ENCODE measurements at regions not wholly inside any gene's neighbourhood (a gene's known extent, or its start where the extent isn't known, plus 50 kb on each side); places are given as distances from the start of the nearest gene placed in this dataset.
"Not testable (repeated sequence)": the region's sequence is repeated elsewhere in the genome, so short reads cannot be mapped to it uniquely, and the experiment has no call there.

- DNase-seq (ENCODE audit: low read depth, low spot score), result peak; percentile 62
These were observed 53.9 kb downstream of the OTOR start for GRCh38 chr20:16801919-16802651.

GRCh38 chr20:16802652-16802935 lies 54.4 kb downstream of the OTOR start:
- DNase-seq (ENCODE audit: low read depth, low spot score), result no peak

- DNase-seq (ENCODE audit: low read depth, low spot score), result peak; percentile 77
These were observed 56.0 kb downstream of the OTOR start for GRCh38 chr20:16803965-16804792.

- DNase-seq (ENCODE audit: low read depth, low spot score), result no peak
These were observed 56.6 kb downstream of the OTOR start for GRCh38 chr20:16804793-16805187.

GRCh38 chr20:16806061-16806460 lies 57.9 kb downstream of the OTOR start:
- DNase-seq (ENCODE audit: low read depth, low spot score), result no peak

GRCh38 chr20:16806886-16807285 lies 58.7 kb downstream of the OTOR start:
- DNase-seq (ENCODE audit: low read depth, low spot score), result no peak

- DNase-seq (ENCODE audit: low read depth, low spot score), result no peak
These were observed 60.6 kb downstream of the OTOR start for GRCh38 chr20:16808796-16809195.

GRCh38 chr20:16810216-16810615 lies 62.1 kb downstream of the OTOR start:
- DNase-seq (ENCODE audit: low read depth, low spot score), result no peak

- no peak for DNase-seq (ENCODE audit: low read depth, low spot score)
These were observed 68.0 kb downstream of the OTOR start for GRCh38 chr20:16816192-16816591.

- DNase-seq (ENCODE audit: low read depth, low spot score), result no peak
These were observed 71.3 kb downstream of the OTOR start for GRCh38 chr20:16819483-16819882.

- peak; percentile 62 for DNase-seq (ENCODE audit: low read depth, low spot score)
These were observed 73.3 kb downstream of the OTOR start for GRCh38 chr20:16821211-16822089.

- DNase-seq (ENCODE audit: low read depth, low spot score), result no peak
These were observed 76.5 kb downstream of the OTOR start for GRCh38 chr20:16824664-16825063.

GRCh38 chr20:16828666-16829305 lies 80.6 kb downstream of the OTOR start:
- no peak for DNase-seq (ENCODE audit: low read depth, low spot score)

- DNase-seq (ENCODE audit: low read depth, low spot score), result not testable (repeated sequence)
These were observed 87.5 kb downstream of the OTOR start for GRCh38 chr20:16835690-16836089.

GRCh38 chr20:16842486-16843120 lies 94.4 kb downstream of the OTOR start:
- DNase-seq (ENCODE audit: low read depth, low spot score), result no peak

GRCh38 chr20:16844406-16844805 lies 96.2 kb downstream of the OTOR start:
- no peak for DNase-seq (ENCODE audit: low read depth, low spot score)

GRCh38 chr20:16846006-16846405 lies 97.8 kb downstream of the OTOR start:
- DNase-seq (ENCODE audit: low read depth, low spot score), result no peak

- DNase-seq (ENCODE audit: low read depth, low spot score), result no peak
These were observed 99.9 kb downstream of the OTOR start for GRCh38 chr20:16848061-16848460.

GRCh38 chr20:16848526-16848925 lies 100.4 kb downstream of the OTOR start:
- DNase-seq (ENCODE audit: low read depth, low spot score), result no peak

GRCh38 chr20:16860914-16861313 lies 112.8 kb downstream of the OTOR start:
- DNase-seq (ENCODE audit: low read depth, low spot score), result no peak

- DNase-seq (ENCODE audit: low read depth, low spot score), result no peak
These were observed 113.5 kb downstream of the OTOR start for GRCh38 chr20:16861708-16862107.
